ENCODE measurements at regions not wholly inside any gene's neighbourhood (a gene's known extent, or its start where the extent isn't known, plus 50 kb on each side); places are given as distances from the start of the nearest gene placed in this dataset.
"Not testable (repeated sequence)": the region's sequence is repeated elsewhere in the genome, so short reads cannot be mapped to it uniquely, and the experiment has no call there.

GRCh38 chr10:16193241-16193640 lies 243.6 kb upstream of the PTER start:
- TF ChIP-seq Cebpa-rat (IDR thresholded peaks at IDR 0.05) = no peak
- Histone ChIP-seq H3K4me1 (peaks cover 14 to 44% (median 29%) of the 10 kb centered on the region in 10 experiments), H3K9ac (no peak overlapping the region), H3K27me3 (peaks cover 20 to 98% (median 67%) of the 10 kb centered on the region in 11 experiments; a peak in 21 of 22 replicates), H3K36me3 (peaks cover 0 to 5% (median 0%) of the 10 kb centered on the region in 11 experiments; a peak in 1 of 22 replicates), H4K20me1 (peaks cover 0 to 3% (median 0%) of the 10 kb centered on the region in 11 experiments; a peak in 1 of 22 replicates), H3K9me3 (replicated peaks in 1 of 11) (peaks cover 8 to 56% (median 19%) of the 10 kb centered on the region in 11 experiments; a peak in 19 of 22 replicates), H3K4me2 (no peak overlapping the region), H3K4me3 (no peak overlapping the region), H3K27ac (no peak overlapping the region)

- H3K4me1 ChIP-seq = peaks cover 13 to 25% (median 18%) of the 10 kb centered on the region in 10 experiments
- H3K4me2 ChIP-seq = peak overlapping the region; percentile 47 to 73 (median 66)
- TF ChIP-seq Cebpa-rat (IDR thresholded peaks at IDR 0.05) = no peak
- no peak overlapping the region for H3K4me3 ChIP-seq
- peaks cover 20 to 100% (median 59%) of the 10 kb centered on the region in 11 experiments; a peak in 21 of 22 replicates for H3K27me3 ChIP-seq
- peaks cover 8 to 50% (median 19%) of the 10 kb centered on the region in 11 experiments; a peak in 19 of 22 replicates for H3K9me3 ChIP-seq (replicated peaks in 1 of 11)
- H3K36me3 ChIP-seq = peaks cover 0 to 5% (median 0%) of the 10 kb centered on the region in 11 experiments; a peak in 1 of 22 replicates
- no peak overlapping the region for H3K27ac ChIP-seq
- H3K9ac ChIP-seq = no peak overlapping the region
- peaks cover 0 to 3% (median 0%) of the 10 kb centered on the region in 11 experiments; a peak in 1 of 22 replicates for H4K20me1 ChIP-seq
Observed at GRCh38 chr10:16195178-16195769, 241.5 kb upstream of the PTER start.

- TF ChIP-seq Cebpa-rat (IDR thresholded peaks at IDR 0.05) = no peak
- Histone ChIP-seq H3K4me1 (peaks cover 13 to 23% (median 18%) of the 10 kb centered on the region in 10 experiments), H3K27ac (no peak overlapping the region), H3K4me2 (peak overlapping the region; percentile 47 to 73 (median 66); a peak in 20 of 22 replicates), H4K20me1 (peaks cover 0 to 3% (median 0%) of the 10 kb centered on the region in 11 experiments; a peak in 1 of 22 replicates), H3K9me3 (replicated peaks in 1 of 11) (peaks cover 8 to 50% (median 17%) of the 10 kb centered on the region in 11 experiments; a peak in 19 of 22 replicates), H3K27me3 (peaks cover 20 to 100% (median 53%) of the 10 kb centered on the region in 11 experiments; a peak in 21 of 22 replicates), H3K9ac (no peak overlapping the region), H3K4me3 (no peak overlapping the region), H3K36me3 (peaks cover 0 to 5% (median 0%) of the 10 kb centered on the region in 11 experiments; a peak in 1 of 22 replicates)
Observed at GRCh38 chr10:16195894-16196293, 240.9 kb upstream of the PTER start.

GRCh38 chr10:16199216-16199615 lies 237.6 kb upstream of the PTER start:
- peaks cover 0 to 3% (median 0%) of the 10 kb centered on the region in 11 experiments; a peak in 1 of 22 replicates for H4K20me1 ChIP-seq
- no peak for TF ChIP-seq Cebpa-rat (IDR thresholded peaks at IDR 0.05)
- H3K36me3 ChIP-seq = peaks cover 0 to 5% (median 0%) of the 10 kb centered on the region in 11 experiments; a peak in 1 of 22 replicates
- peaks cover 12 to 87% (median 25%) of the 10 kb centered on the region in 11 experiments; a peak in 21 of 22 replicates for H3K27me3 ChIP-seq
- H3K27ac ChIP-seq = no peak overlapping the region
- H3K4me2 ChIP-seq = no peak overlapping the region
- peaks cover 13 to 20% (median 17%) of the 10 kb centered on the region in 10 experiments for H3K4me1 ChIP-seq
- H3K4me3 ChIP-seq = no peak overlapping the region
- no peak overlapping the region for H3K9ac ChIP-seq
- peaks cover 8 to 47% (median 13%) of the 10 kb centered on the region in 11 experiments; a peak in 19 of 22 replicates for H3K9me3 ChIP-seq (replicated peaks in 1 of 11)

- not testable (repeated sequence) for H3K27ac ChIP-seq, H3K4me3 ChIP-seq, H3K4me1 ChIP-seq, H3K9ac ChIP-seq, H3K36me3 ChIP-seq, H3K4me2 ChIP-seq, H4K20me1 ChIP-seq, H3K27me3 ChIP-seq
- peaks cover 40 to 78% (median 50%) of the 10 kb centered on the region in 11 experiments for H3K9me3 ChIP-seq (replicated peaks in 1 of 11)
Observed at GRCh38 chr10:16223618-16224017, 213.2 kb upstream of the PTER start.

GRCh38 chr10:16227674-16228073 lies 209.1 kb upstream of the PTER start:
- Histone ChIP-seq H3K9ac (no peak overlapping the region), H3K27ac (no peak overlapping the region), H4K20me1 (no peaks in the 10 kb centered on the region), H3K36me3 (no peaks in the 10 kb centered on the region), H3K27me3 (no peaks in the 10 kb centered on the region), H3K9me3 (replicated peaks in 1 of 11) (peaks cover 15 to 45% (median 25%) of the 10 kb centered on the region in 11 experiments), H3K4me1 (no peaks in the 10 kb centered on the region), H3K4me3 (no peak overlapping the region), H3K4me2 (no peak overlapping the region)
- no peak for TF ChIP-seq Cebpa-rat (IDR thresholded peaks at IDR 0.05)

GRCh38 chr10:16231176-16231575 lies 205.6 kb upstream of the PTER start:
- H3K27me3 ChIP-seq = no peaks in the 10 kb centered on the region
- no peak overlapping the region for H3K27ac ChIP-seq
- TF ChIP-seq Cebpa-rat (IDR thresholded peaks at IDR 0.05) = no peak
- no peak overlapping the region for H3K9ac ChIP-seq
- no peaks in the 10 kb centered on the region for H3K4me1 ChIP-seq
- peaks cover 0 to 12% (median 6%) of the 10 kb centered on the region in 11 experiments; a peak in 10 of 22 replicates for H3K9me3 ChIP-seq (replicated peaks in 1 of 11)
- no peak overlapping the region for H3K4me2 ChIP-seq
- no peaks in the 10 kb centered on the region for H3K36me3 ChIP-seq
- H4K20me1 ChIP-seq = no peaks in the 10 kb centered on the region
- H3K4me3 ChIP-seq = no peak overlapping the region

- Histone ChIP-seq H3K9me3 (replicated peaks in 1 of 11) (peaks cover 0 to 10% (median 6%) of the 10 kb centered on the region in 11 experiments; a peak in 10 of 22 replicates), H3K4me2 (no peak overlapping the region), H3K4me1 (no peaks in the 10 kb centered on the region), H3K36me3 (no peaks in the 10 kb centered on the region), H3K9ac (no peak overlapping the region), H4K20me1 (no peaks in the 10 kb centered on the region), H3K27ac (no peak overlapping the region), H3K27me3 (no peaks in the 10 kb centered on the region), H3K4me3 (no peak overlapping the region)
- TF ChIP-seq Cebpa-rat (IDR thresholded peaks at IDR 0.05) = no peak
Observed at GRCh38 chr10:16231734-16232435, 204.9 kb upstream of the PTER start.

- Histone ChIP-seq H3K9ac (no peak overlapping the region), H3K4me2 (no peak overlapping the region), H3K4me3 (no peak overlapping the region), H3K27ac (no peak overlapping the region), H3K4me1 (no peaks in the 10 kb centered on the region), H3K36me3 (no peaks in the 10 kb centered on the region), H4K20me1 (no peaks in the 10 kb centered on the region), H3K9me3 (replicated peaks in 1 of 11) (peaks cover 0 to 6% (median 4%) of the 10 kb centered on the region in 11 experiments; a peak in 9 of 22 replicates), H3K27me3 (no peaks in the 10 kb centered on the region)
- TF ChIP-seq Cebpa-rat (IDR thresholded peaks at IDR 0.05) = no peak
Observed at GRCh38 chr10:16232441-16232840, 204.4 kb upstream of the PTER start.

All from BLaER1 treated with 17β-estradiol and CSF1 and Interleukin-3, amounts not matched to agents 10 nM and 100 nM (cell line).